ENCODE measurements at regions not wholly inside any gene's neighbourhood (a gene's known extent, or its start where the extent isn't known, plus 50 kb on each side); places are given as distances from the start of the nearest gene placed in this dataset.

- TF ChIP-seq, protein P1, sequence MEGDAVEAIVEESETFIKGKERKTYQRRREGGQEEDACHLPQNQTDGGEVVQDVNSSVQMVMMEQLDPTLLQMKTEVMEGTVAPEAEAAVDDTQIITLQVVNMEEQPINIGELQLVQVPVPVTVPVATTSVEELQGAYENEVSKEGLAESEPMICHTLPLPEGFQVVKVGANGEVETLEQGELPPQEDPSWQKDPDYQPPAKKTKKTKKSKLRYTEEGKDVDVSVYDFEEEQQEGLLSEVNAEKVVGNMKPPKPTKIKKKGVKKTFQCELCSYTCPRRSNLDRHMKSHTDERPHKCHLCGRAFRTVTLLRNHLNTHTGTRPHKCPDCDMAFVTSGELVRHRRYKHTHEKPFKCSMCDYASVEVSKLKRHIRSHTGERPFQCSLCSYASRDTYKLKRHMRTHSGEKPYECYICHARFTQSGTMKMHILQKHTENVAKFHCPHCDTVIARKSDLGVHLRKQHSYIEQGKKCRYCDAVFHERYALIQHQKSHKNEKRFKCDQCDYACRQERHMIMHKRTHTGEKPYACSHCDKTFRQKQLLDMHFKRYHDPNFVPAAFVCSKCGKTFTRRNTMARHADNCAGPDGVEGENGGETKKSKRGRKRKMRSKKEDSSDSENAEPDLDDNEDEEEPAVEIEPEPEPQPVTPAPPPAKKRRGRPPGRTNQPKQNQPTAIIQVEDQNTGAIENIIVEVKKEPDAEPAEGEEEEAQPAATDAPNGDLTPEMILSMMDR (IDR thresholded peaks at IDR 0.05): no peak
- H3K9me3 ChIP-seq: no peaks in the 10 kb centered on the region
- no peaks in the 10 kb centered on the region for H3K36me3 ChIP-seq
- H3K4me3 ChIP-seq: no peak overlapping the region
- intact Hi-C loops (cut with DNase I; ENCODE audit: low total_unique reads): no loop called here
- H3K4me1 ChIP-seq: no peaks in the 10 kb centered on the region
- DNase-seq: no peak
- H3K27me3 ChIP-seq: no peaks in the 10 kb centered on the region
- H3K27ac ChIP-seq: no peak overlapping the region
Measured at GRCh38 chr13:60286707-60287106, 110.3 kb upstream of the TDRD3 start.

- Histone ChIP-seq H3K4me1 (no peaks in the 10 kb centered on the region), H3K36me3 (no peaks in the 10 kb centered on the region), H3K27me3 (no peaks in the 10 kb centered on the region), H3K27ac (no peak overlapping the region), H3K4me3 (no peak overlapping the region), H3K9me3 (no peaks in the 10 kb centered on the region)
- TF ChIP-seq, protein P1 (IDR thresholded peaks at IDR 0.05): no peak
- intact Hi-C loops (cut with DNase I; ENCODE audit: low total_unique reads): no loop called here
- no peak for DNase-seq
Measured at GRCh38 chr13:60288569-60288968, 108.5 kb upstream of the TDRD3 start.

- no peaks in the 10 kb centered on the region for H3K27me3 ChIP-seq
- H3K9me3 ChIP-seq: no peaks in the 10 kb centered on the region
- no peaks in the 10 kb centered on the region for H3K4me1 ChIP-seq
- H3K4me3 ChIP-seq: no peak overlapping the region
- H3K36me3 ChIP-seq: no peaks in the 10 kb centered on the region
- intact Hi-C loops (cut with DNase I; ENCODE audit: low total_unique reads): no loop called here
- TF ChIP-seq, protein P1 (IDR thresholded peaks at IDR 0.05): no peak
- no peak overlapping the region for H3K27ac ChIP-seq
- DNase-seq: no peak
Measured at GRCh38 chr13:60303166-60303565, 93.9 kb upstream of the TDRD3 start.

DNA sequence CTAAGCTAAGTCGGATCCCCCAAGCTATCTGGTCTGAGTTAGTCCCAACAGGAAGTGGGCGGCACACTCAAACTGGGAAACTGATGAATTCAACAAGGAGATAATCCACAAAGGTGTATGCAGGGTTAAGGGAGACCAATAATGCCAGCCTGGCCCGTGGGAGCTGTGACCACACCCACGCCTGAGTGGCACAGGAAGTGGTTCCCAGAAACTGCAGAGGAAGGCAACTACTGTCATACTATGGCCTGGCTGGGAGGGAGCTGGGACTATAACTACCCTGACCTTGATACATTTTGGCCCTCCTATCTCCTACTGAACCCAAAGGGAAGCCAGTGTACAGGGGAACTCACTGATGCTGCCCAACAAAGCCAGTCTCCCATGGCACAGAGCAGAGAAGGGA, 85.5 kb upstream of the TDRD3 start:
- no peak for DNase-seq
- Histone ChIP-seq H3K4me1 (no peaks in the 10 kb centered on the region), H3K36me3 (no peaks in the 10 kb centered on the region), H3K4me3 (no peak overlapping the region), H3K27ac (no peak overlapping the region), H3K9me3 (no peaks in the 10 kb centered on the region), H3K27me3 (no peaks in the 10 kb centered on the region)
- intact Hi-C loops (cut with DNase I; ENCODE audit: low total_unique reads): no loop called here
- TF ChIP-seq, protein P1 (IDR thresholded peaks at IDR 0.05): no peak

DNA sequence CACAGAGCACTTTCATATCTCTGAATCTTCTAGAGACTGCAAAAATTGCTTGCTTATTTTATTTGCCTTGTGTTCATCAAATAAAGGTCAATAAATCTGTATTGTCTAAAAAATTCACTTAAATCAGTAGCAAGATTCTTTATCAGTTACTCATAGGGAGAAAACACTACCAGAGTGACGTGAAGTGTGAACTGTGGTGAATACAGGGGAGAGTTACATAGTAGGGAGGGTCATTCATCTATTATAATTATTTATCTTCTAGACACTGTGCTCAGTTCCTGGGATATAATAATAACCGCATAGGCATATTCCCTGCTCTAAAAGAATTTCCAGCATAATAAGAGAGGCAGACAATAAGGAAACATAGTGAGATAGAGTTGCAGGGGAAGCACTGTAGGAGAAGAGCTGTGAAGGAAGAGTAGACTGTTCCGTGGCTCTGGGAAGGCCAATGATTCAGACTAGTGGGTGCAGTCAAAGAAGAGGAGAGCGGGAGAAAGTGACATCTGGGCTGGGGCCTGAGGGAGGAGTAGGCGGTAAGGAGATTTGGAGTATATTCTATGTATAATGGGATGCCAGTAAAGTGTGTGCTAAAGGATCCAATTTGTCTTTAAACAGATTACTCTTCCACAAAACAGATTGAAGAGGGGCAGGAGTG, 84.0 kb upstream of the TDRD3 start:
- no peak overlapping the region for H3K4me3 ChIP-seq
- no peaks in the 10 kb centered on the region for H3K27me3 ChIP-seq
- TF ChIP-seq, protein P1 (IDR thresholded peaks at IDR 0.05): no peak
- H3K9me3 ChIP-seq: no peaks in the 10 kb centered on the region
- no peaks in the 10 kb centered on the region for H3K4me1 ChIP-seq
- intact Hi-C loops (cut with DNase I; ENCODE audit: low total_unique reads): no loop called here
- H3K27ac ChIP-seq: no peak overlapping the region
- H3K36me3 ChIP-seq: no peaks in the 10 kb centered on the region
- DNase-seq: no peak

GRCh38 chr13:60318186-60318585, 78.8 kb upstream of the TDRD3 start:
- no peaks in the 10 kb centered on the region for H3K27me3 ChIP-seq
- H3K4me3 ChIP-seq: no peak overlapping the region
- no peaks in the 10 kb centered on the region for H3K4me1 ChIP-seq
- no peak overlapping the region for H3K27ac ChIP-seq
- TF ChIP-seq, protein P1 (IDR thresholded peaks at IDR 0.05): no peak
- H3K9me3 ChIP-seq: no peaks in the 10 kb centered on the region
- DNase-seq: no peak
- intact Hi-C loops (cut with DNase I; ENCODE audit: low total_unique reads): no loop called here
- no peaks in the 10 kb centered on the region for H3K36me3 ChIP-seq

Data from tibial artery (tissue), 4 donors.